Hematopoietic multipotent progenitor cell (in vitro differentiated cells): ENCODE measurements at regions not wholly inside any gene's neighbourhood (a gene's known extent, or its start where the extent isn't known, plus 50 kb on each side); places are given as distances from the start of the nearest gene placed in this dataset.
"Not testable (repeated sequence)": the region's sequence is repeated elsewhere in the genome, so short reads cannot be mapped to it uniquely, and the experiment has no call there.

Source experiments
- DNase-seq, 3 donors: peaks; one replicate each; pipeline ENCODE4 v3.0.0-alpha.2; 2011 to 2015; ENCODE audit warnings: low read depth in 2 of 3, low spot score in 2 of 3

GRCh38 chr15:77910030-77910911 is 167.2 kb downstream of the TBC1D2B start:
- peak; percentile 47 to 85 (median 83) for DNase-seq

GRCh38 chr15:77909182-77909940 is 168.2 kb downstream of the TBC1D2B start:
- DNase-seq: no peak

DNA sequence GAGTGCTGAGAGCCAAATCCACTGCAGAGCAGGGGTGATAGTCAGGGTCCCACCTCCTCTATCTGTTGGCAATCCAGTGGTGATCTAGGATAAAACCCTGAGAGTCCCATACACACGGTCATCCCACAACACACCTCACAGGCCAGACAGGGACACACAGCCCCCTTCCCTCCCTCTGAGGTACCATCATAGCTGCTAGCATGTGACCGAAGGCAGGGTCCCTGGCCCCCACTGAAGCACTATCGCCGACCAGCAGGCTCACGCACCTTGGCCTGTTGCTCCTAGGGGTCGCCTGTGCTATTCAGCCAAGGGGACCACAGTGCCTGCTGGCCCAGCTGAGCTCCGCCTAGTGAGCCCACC is 168.8 kb downstream of the TBC1D2B start:
- DNase-seq: not testable (repeated sequence)

DNA sequence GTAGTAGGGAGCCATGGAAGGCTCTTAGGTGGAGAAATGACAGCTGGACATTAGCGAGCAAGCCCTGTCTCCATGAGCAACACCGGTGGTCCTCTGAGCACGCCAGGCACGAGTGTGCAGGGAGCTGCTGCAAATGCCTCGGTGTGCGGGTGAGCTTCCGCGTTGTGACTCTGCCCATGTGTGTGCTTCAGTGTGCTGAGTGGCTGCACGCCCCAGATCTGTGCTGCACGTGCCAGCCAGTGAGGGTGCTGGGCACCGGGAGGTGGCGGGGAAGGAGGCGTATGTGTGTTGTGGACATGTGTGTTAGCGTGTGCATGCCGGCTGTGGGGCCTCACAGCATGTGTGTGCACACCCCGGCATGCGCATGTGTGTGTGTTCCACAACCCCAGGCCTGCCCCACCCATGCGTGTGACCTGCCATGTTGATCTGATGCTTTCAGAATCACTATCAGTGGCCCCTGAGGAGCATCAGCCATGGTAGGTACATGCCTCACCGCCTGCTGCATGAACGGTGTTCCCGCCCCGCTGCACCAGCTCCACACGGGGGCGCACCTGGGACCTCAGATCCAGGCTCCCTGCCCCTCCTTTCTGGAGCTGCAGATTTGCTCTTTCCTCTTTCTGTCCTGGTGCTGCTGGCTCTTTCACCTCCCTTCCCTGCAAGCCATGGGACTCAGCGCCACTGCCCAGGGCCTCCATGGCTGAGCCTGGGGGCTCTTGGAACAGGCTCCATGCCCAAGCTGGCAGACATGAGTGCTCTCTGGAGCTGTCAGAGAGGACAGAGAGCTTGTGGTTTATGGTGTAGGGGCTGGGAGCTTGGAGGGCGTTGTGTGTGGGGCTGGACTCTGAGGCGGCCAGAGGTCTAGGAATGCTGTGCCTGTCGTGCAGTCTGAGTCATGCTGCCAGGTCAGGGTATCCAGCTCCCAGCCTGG is 169.4 kb downstream of the TBC1D2B start:
- peak in 2 of 3 donors; percentile 57 to 84 for DNase-seq

GRCh38 chr15:77906062-77906990 is 171.2 kb downstream of the TBC1D2B start:
- DNase-seq: not testable (repeated sequence)

DNA sequence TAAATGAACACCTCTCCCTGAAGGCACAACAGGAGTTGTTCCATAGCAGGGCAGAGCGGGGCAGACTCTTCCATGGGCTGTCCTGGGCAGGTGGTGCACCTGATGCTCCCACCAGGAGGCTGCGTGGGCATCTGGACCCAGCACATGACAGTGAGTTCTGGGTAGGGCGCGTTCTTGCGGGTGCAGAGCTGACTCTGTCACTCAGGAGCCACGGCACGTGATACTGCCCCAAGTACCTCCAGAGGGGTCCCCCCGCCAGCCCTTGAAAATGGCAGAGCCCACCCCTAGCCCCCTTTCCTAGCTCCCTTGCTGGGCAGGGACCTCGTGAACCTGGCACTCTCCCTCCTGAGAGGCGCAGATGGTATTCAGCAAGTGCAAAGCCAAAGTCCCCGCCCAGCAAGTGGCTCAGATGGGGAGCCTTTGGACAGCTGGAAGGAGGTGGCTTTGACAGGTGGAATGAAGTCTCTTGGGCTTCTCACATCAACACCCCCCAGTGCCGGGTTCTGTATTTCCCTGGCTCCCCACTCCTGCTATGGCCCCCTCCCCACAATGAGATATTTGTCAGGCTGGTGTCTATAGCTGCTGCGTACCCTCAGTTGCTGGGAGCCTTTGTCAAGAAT is 172.1 kb downstream of the TBC1D2B start:
- no peak for DNase-seq

GRCh38 chr15:77904901-77905300 is 172.6 kb downstream of the TBC1D2B start:
- DNase-seq: no peak

DNA sequence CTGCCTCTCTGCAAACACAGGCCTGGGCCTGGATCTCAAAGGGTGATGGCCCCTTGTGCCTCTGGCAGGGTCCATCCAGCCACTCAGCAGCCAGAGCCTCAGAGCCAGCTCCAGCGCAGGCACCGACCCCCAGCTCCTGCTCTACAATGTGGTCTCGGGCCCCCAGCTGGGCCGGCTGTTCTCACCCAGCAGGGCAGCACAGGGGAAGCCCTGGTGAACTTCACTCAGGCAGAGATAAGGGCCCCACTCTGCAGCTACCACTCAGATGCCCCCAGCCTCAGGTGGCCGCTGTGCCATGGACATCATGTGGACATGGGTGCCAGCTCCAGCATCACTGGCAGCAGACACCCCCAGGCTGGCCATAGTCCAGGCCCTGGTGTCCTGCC is 173.1 kb downstream of the TBC1D2B start:
- DNase-seq: no peak

- DNase-seq: not testable (repeated sequence)
These were observed 173.6 kb downstream of the TBC1D2B start for GRCh38 chr15:77903761-77904435.

GRCh38 chr15:77902921-77903760 is 174.4 kb downstream of the TBC1D2B start:
- DNase-seq: peak in 2 of 3 donors; percentile 35 to 44

DNA sequence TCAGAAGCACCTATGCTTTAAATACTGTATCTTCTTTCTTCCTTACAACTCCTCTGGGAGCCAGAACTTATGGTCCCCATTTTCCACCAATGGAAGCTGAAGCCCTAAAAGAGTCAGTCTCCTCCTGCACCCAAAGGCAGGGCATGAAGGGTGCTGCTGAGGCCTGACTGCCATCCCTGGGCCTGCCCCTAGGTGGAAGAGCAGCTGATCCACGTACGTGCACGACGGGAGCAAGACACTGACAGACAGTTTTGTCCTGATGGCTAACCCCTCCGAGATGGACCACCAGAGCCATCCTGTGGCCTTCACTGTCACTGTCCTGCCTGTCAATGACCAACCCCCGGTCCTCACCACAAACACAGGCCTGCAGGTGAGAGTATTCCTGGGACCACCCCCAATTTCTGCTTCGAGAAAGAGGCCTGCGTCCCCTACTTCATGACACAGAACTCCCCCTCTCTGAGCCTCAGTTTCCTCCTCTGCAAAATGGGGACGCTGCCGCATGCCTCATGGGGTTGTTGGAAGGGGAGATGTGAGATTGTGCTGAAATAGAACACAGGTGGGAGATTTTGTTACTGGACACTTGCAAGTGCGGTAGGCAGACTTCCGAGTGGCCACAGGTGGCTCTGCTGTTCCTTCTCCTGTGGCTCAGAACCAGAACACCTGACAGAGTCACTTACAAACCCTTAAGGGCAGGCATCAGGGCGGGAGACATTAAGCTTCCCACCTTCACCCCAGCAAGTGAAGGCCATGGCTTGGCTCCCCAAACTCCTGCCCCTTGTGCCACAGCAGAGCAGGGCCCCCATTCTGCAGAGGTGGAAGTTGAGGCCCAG is 175.4 kb downstream of the TBC1D2B start:
- DNase-seq: no peak

DNA sequence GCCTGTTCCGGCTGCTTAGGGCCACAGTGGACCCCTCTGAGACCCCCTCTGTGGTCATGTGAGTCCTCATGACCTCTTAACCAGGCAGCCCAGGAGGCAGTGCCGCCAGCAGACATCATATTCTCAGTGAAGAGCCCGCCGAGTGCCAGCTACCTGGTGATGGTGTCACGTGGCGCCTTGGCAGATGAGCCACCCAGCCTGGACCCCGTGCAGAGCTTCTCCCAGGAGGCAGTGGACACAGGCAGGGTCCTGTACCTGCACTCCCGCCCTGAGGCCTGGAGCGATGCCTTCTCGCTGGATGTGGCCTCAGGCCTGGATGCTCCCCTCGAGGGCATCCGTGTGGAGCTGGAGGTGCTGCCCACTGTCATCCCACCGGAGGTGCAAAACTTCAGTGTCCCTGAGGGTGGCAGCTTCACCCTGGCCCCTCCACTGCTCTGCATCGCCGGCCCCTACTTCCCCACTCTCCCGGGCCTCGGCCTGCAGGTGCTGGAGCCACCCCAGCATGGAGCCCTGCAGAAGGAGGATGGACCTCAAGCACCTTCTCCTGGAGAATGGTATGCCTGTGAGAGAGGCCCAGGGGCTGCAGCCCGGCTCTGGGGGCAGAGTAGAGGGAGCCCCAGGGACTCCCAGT is 176.1 kb downstream of the TBC1D2B start:
- no peak for DNase-seq

GRCh38 chr15:77900331-77900963 is 177.1 kb downstream of the TBC1D2B start:
- DNase-seq: peak in 2 of 3 donors; percentile 33 to 65

- DNase-seq: not testable (repeated sequence)
These were observed 177.7 kb downstream of the TBC1D2B start for GRCh38 chr15:77899776-77900175.

DNA sequence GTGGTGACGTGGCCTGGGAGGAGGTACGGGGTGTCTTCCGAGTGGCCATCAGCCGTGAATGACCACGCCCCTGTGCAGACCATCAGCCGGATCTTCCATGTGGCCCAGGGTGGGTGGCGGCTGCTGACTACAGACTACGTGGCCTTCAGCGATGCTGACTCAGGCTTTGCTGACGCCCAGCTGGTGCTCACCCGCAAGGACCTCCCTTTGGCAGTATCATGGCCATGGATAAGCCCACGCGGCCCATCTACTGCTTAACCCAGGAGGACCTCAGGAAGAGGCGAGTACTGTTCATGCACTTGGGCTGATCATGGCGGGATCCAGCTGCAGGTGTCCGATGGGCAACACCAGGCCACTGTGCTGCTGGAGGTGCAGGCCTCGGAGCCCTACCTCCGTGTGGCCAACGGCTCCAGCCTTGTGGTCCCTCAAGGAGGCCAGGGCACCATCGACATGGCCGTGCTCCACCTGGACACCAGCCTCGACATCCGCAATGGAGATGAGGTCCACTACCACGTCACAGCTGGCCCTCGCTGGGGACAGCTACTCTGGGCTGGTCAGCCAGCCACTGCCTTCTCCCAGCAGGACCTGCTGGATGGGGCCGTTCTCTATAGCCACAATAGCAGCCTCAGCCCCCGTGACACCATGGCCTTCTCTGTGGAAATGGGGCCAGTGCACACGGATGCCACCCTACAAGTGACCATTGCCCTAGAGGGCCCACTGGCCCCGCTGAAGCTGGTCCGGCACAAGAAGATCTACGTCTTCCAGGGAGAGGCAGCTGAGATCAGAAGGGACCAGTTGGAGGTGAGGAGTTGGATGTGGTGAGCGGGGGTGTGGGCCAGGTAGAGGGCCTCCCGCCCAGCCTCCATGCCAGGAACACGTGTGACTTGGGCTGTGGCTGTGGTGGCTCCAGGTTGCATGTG is 178.4 kb downstream of the TBC1D2B start:
- DNase-seq: no peak
